ENCODE measurements at regions not wholly inside any gene's neighbourhood (a gene's known extent, or its start where the extent isn't known, plus 50 kb on each side); places are given as distances from the start of the nearest gene placed in this dataset.

- Histone ChIP-seq H4K20me1 (ENCODE audit: low read length) (no peaks in the 10 kb centered on the region), H3K36me3 (ENCODE audit: low read depth, low read length) (no peaks in the 10 kb centered on the region), H3F3A (ENCODE audit: low read length, unreplicated experiment) (no peaks in the 10 kb centered on the region), H3K4me2 (ENCODE audit: low read length) (no peak overlapping the region), H3K4me3 (ENCODE audit: low read length) (no peak overlapping the region), H3K9me3 (ENCODE audit: low read length) (no peaks in the 10 kb centered on the region), H3K27ac (ENCODE audit: low read length) (no peak overlapping the region), H3K79me2 (ENCODE audit: low read length) (no peaks in the 10 kb centered on the region), H2AFZ (ENCODE audit: low read length) (no peak overlapping the region), H3K9me2 (replicated peaks; ENCODE audit: low read length) (no peaks in the 10 kb centered on the region), H3K4me1 (ENCODE audit: insufficient read depth, low read length) (peaks cover 17% of the 10 kb centered on the region; the same call in 1 of the 2 replicates), H3K9ac (ENCODE audit: low read length) (no peak overlapping the region), H3K27me3 (ENCODE audit: low read length) (no peaks in the 10 kb centered on the region)
- ChIA-PET CTCF (no interaction called here), POLR2A (ENCODE audit: unreplicated experiment) (interaction anchor here (0.6 kb wide), 2 partner anchors 29 to 166 kb away, joined by 3 read pairs; no protein-coding TSS in a partner anchor)
- intact Hi-C loops (cut with micrococcal nuclease), result no loop called here
- ATAC-seq (peak; percentile 52), DNase-seq (peak; percentile 58)
- no peak for TF ChIP-seq EZH2phosphoT487 (IDR thresholded peaks at IDR 0.05; ENCODE audit: borderline replicate concordance, low read length)
- TF ChIP-seq EZH2 (IDR thresholded peaks at IDR 0.05; ENCODE audit: low read length, unreplicated experiment), result no peak
- no peak for TF ChIP-seq CTCF (conservative IDR thresholded peaks at IDR 0.05; ENCODE audit: low read depth, low read length)
- BruUV-seq (replicated peaks), result no TSS peak
Measured at GRCh38 chr3:160154033-160154432, 71.2 kb upstream of the C3orf80 start.

GRCh38 chr3:160154596-160154995 is 70.6 kb upstream of the C3orf80 start:
- Histone ChIP-seq H3K27ac (ENCODE audit: low read length) (no peak overlapping the region), H3K4me2 (ENCODE audit: low read length) (no peak overlapping the region), H4K20me1 (ENCODE audit: low read length) (no peaks in the 10 kb centered on the region), H3F3A (ENCODE audit: low read length, unreplicated experiment) (no peaks in the 10 kb centered on the region), H2AFZ (ENCODE audit: low read length) (no peak overlapping the region), H3K9me3 (ENCODE audit: low read length) (no peaks in the 10 kb centered on the region), H3K36me3 (ENCODE audit: low read depth, low read length) (no peaks in the 10 kb centered on the region), H3K9me2 (replicated peaks; ENCODE audit: low read length) (no peaks in the 10 kb centered on the region), H3K79me2 (ENCODE audit: low read length) (no peaks in the 10 kb centered on the region), H3K4me3 (ENCODE audit: low read length) (no peak overlapping the region), H3K9ac (ENCODE audit: low read length) (no peak overlapping the region), H3K27me3 (ENCODE audit: low read length) (no peaks in the 10 kb centered on the region), H3K4me1 (ENCODE audit: insufficient read depth, low read length) (peaks cover 17% of the 10 kb centered on the region; the same call in 1 of the 2 replicates)
- ATAC-seq (no peak), DNase-seq (no peak)
- ChIA-PET POLR2A (ENCODE audit: unreplicated experiment) (no interaction called here), CTCF (no interaction called here)
- TF ChIP-seq EZH2 (IDR thresholded peaks at IDR 0.05; ENCODE audit: low read length, unreplicated experiment) (no peak), EZH2phosphoT487 (IDR thresholded peaks at IDR 0.05; ENCODE audit: borderline replicate concordance, low read length) (no peak), CTCF (conservative IDR thresholded peaks at IDR 0.05; ENCODE audit: low read depth, low read length) (no peak)
- intact Hi-C loops (cut with micrococcal nuclease), result no loop called here
- no TSS peak for BruUV-seq (replicated peaks)

GRCh38 chr3:160157321-160157720 is 67.9 kb upstream of the C3orf80 start:
- Histone ChIP-seq H3K9ac (ENCODE audit: low read length) (no peak overlapping the region), H3K27ac (ENCODE audit: low read length) (no peak overlapping the region)
- BruUV-seq (replicated peaks), result no TSS peak

More at GRCh38 chr3:160157321-160157720, 67.9 kb upstream of the C3orf80 start:
- H3K36me3 ChIP-seq (ENCODE audit: low read depth, low read length), result no peaks in the 10 kb centered on the region
- H3K4me3 ChIP-seq (ENCODE audit: low read length), result no peak overlapping the region
- H3K4me1 ChIP-seq (ENCODE audit: insufficient read depth, low read length), result peaks cover 5% of the 10 kb centered on the region; the same call in 1 of the 2 replicates
- ChIA-PET POLR2A (ENCODE audit: unreplicated experiment) (no interaction called here), CTCF (no interaction called here)
- TF ChIP-seq EZH2 (IDR thresholded peaks at IDR 0.05; ENCODE audit: low read length, unreplicated experiment), result no peak
- no peak for TF ChIP-seq EZH2phosphoT487 (IDR thresholded peaks at IDR 0.05; ENCODE audit: borderline replicate concordance, low read length)
- no peak for TF ChIP-seq CTCF (conservative IDR thresholded peaks at IDR 0.05; ENCODE audit: low read depth, low read length)
- no peak overlapping the region for H3K4me2 ChIP-seq (ENCODE audit: low read length)
- no peaks in the 10 kb centered on the region for H3K79me2 ChIP-seq (ENCODE audit: low read length)
- H2AFZ ChIP-seq (ENCODE audit: low read length), result no peak overlapping the region
- H3K9me3 ChIP-seq (ENCODE audit: low read length), result no peaks in the 10 kb centered on the region
- DNase-seq, result no peak
- intact Hi-C loops (cut with micrococcal nuclease), result no loop called here
- no peaks in the 10 kb centered on the region for H3F3A ChIP-seq (ENCODE audit: low read length, unreplicated experiment)
- no peak for ATAC-seq
- no peaks in the 10 kb centered on the region for H3K27me3 ChIP-seq (ENCODE audit: low read length)
- no peaks in the 10 kb centered on the region for H4K20me1 ChIP-seq (ENCODE audit: low read length)
- H3K9me2 ChIP-seq (replicated peaks; ENCODE audit: low read length), result no peaks in the 10 kb centered on the region
